Kidney tubule cell (primary cell): ENCODE measurements at regions not wholly inside any gene's neighbourhood (a gene's known extent, or its start where the extent isn't known, plus 50 kb on each side); places are given as distances from the start of the nearest gene placed in this dataset.

Experiments used
- DNase-seq: peaks from one replicate; pipeline ENCODE4 v3.0.0-alpha.2; 2018; ENCODE audit warnings: low spot score

DNA sequence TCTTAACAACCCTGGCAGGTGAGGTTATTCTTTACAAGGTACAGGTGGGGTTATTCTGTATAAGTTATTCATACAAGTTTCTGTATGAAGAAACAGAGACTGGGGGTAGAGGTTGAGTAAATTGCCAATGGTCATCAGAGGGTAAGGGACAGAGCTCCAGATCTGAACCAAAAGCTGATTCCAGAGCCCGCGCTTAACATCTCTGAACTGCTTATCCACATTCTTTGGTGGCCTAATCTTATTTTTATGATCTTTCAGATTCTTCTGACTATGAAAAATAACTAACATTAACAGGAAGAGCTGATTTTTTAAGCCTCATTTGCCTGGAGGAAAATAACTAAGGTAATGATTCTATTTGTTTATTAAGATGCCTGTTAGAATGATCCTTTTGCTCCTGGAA lies 63.9 kb upstream of the BARHL2 start:
- DNase-seq, result no peak

DNA sequence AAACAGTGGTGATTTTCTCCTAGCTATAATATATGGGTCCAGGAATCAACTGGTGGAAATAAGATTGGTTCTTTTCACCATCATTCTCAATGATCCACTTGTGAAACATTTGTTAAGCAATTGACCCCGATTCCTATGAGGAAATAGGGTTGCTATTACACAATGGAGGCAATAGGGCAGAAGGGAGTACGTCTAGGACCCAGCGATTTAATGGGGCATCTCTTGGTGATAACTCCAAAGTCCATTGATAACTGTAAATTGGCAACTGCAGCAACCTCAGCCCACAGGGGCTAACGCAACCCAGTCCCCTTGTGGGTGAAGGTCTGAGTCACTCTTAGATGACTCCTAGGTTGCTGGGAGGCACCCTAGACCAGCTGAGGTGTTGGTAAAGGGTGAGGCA lies 62.5 kb upstream of the BARHL2 start:
- DNase-seq, result no peak

GRCh38 chr1:90778486-90778885 lies 61.4 kb upstream of the BARHL2 start:
- no peak for DNase-seq

DNA sequence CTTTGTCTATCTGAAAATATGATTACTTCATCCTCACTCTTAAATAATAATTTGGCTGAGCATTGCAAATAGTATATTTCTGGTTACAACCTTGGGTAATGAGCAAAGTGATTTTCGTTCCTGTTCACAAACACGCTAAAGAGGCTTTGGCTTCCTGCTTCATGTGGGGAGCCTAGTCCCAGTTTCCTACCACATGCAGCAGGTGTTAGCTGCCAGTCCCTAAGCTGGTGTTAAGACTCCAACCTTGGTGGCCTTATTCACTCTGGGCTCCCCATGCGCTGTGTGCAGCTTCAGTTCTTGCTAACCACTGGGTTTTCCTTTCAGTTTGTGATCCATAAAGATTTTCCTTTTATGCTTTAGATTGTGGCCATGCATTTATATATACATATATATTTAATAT lies 56.7 kb upstream of the BARHL2 start:
- DNase-seq, result no peak

DNA sequence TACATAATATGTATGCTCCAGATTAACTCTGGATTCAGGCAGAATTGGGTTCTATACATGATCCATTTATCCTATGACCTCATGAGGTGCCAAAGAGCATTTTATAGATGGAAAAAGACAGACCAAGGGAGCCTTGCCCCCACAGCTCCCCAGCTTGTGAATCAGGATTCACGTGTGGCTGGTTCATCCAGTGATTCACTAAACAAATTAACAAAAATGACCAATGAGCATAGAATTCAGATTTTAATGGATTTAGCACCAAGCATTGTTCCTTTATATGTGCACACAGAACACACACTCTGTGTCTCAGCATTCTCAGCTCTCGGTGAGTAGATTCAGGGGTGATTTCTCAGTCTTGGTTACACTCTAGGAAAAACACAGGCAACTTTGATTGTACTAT lies 51.7 kb upstream of the BARHL2 start:
- DNase-seq, result peak; percentile 10

DNA sequence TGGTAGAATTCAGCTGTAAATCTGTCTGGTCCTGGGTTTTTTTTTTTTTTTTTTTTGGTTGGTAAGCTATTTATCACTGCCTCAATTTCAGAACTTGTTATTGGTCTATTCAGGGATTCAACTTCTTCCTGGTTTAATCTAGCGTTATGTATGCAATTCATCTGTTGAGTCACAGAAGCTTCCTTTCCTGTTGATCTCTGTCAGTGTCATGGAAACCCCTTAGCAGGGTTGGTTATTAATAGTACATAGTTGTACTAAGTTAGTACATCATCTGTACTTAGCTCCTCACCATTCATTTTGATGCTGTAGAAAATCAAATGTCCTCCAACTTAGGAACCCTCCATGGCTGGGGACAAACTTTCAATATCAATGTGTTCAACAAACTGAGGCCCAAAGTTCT lies 51.0 kb upstream of the BARHL2 start:
- DNase-seq, result peak; percentile 37
